T follicular helper cell (primary cell): ENCODE measurements at regions not wholly inside any gene's neighbourhood (a gene's known extent, or its start where the extent isn't known, plus 50 kb on each side); places are given as distances from the start of the nearest gene placed in this dataset.
A peak's percentile ranks its signal among the peaks of the same experiment; 100 is the strongest.

Experiments
- DNase-seq: peaks from one replicate; pipeline ENCODE4 v3.0.0-alpha.2; 2020; ENCODE audit warnings: low read depth

DNA sequence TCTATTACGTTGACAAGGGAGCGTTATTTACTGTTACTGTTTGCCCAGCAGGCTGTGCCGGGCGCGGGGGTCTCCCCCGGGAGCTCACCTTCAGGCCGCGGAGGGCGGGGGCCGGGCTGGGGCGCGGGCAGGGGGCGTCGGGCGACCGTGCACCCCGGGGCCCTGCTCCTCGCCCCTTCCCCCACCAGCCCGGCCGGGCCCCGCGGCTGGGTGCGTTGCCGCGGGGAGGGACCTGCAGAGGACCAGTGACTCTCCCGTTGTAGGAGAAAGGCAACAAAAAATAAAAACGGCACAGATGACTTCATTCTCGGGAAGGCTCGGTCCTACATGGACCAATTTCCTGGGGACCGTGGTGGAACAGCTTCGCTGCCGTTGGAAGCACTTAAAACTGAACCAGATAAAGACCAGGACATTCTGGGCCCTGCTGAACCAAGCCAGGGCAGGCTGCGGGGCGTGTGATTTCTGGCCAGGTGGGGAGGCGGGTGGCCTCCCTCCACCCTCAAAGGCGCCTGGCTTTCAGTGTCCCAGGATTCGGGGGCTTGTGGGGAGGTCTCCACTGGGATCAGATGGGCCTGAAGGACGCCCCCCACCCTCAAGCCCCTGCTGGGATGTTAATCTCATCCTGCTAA is 57.4 kb downstream of the IGLL1 start:
- no peak for DNase-seq

DNA sequence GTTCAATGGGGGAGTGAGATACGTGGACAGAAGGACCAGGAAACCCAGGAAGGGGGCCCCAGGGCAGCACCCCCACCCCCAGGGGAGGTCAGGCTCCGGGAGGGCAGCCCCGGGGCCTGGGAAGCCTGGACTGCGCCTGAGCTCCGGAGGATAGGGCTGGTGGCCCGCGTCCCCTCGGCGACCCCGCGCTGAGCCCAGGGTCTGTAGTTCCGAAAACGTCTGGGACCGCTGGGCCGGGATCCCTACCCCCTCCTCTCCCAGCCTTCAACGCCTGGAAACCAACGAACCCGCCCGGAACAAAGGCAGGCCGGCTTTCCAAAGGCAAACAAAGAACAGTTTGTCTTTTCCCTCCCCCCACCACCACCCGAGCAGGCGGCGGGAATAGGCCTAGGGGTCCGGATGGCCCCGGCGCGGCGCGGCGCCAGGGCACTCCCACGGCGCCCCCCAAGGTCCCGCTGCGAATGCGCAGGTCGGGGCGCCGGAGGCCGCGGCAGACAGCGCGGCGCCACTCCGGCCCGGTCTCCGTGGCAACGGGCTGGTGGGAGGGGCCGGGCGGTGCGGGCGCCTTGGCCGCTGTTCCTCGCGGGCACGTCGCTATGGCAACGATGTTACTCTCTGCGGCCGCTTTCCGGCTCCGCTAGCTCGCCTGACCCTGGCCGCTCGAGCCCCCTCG is 58.5 kb downstream of the IGLL1 start:
- peak; percentile 19 for DNase-seq

DNA sequence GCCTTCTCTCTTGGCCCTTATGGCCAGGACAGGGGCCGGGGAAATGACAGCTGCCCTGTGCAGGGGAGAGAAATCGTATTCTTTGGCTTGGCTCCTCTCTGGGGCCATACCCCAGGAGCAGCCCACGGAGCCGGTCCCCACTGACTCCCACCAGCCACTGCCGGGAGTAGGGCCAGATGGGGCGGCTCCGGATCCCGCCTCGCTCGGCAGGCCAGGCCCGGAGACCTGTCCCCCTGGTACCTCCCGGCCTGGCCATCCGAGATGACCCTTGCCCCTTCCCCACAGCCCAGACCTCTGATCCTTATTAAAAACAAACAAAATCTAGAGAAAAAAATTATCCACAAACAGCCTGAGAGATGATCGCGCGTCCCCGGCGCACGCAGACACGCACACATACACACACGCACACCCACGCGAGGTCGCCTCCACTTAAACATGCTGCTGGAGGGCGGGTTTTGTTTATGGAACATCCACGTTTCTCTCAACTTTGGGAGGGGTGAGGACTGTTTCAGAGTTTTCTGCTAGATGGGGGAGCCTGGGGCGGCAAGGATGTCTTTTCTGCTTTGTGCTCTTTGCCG is 59.1 kb downstream of the IGLL1 start:
- no peak for DNase-seq

DNA sequence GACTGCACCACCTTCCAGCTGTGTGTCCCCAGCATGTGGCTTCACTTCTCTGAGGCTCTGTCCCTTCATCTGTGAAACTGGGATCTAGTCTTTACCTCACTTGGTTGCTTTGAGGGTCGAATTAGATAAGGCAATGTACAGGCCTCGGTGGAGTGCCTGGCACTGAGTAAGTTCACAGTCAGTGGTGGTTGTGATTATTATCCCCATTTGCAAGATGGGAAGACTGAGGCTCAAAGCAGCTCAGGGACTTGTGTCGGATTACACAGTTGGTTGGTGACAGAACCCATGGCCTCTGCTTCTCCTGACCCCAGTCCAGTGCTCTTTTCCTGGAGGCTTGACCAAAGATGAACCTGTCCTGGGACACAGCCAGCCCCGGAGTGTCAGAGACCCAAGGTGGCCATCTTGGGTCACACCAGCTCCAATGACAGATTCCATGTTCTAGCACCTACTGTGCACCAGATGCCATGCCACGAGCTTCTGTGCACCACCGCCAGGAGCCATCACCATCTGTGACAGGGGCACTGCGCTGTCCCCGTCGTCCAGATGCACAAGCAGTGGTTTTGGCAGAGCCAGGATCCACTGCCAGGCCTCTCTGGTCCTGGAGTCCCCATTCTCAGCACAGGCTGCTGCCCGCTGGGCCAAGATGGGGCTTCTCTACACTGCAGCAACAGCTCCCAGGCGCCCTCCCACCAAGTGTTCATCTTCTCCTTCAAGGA is 60.5 kb downstream of the IGLL1 start:
- DNase-seq = no peak

DNA sequence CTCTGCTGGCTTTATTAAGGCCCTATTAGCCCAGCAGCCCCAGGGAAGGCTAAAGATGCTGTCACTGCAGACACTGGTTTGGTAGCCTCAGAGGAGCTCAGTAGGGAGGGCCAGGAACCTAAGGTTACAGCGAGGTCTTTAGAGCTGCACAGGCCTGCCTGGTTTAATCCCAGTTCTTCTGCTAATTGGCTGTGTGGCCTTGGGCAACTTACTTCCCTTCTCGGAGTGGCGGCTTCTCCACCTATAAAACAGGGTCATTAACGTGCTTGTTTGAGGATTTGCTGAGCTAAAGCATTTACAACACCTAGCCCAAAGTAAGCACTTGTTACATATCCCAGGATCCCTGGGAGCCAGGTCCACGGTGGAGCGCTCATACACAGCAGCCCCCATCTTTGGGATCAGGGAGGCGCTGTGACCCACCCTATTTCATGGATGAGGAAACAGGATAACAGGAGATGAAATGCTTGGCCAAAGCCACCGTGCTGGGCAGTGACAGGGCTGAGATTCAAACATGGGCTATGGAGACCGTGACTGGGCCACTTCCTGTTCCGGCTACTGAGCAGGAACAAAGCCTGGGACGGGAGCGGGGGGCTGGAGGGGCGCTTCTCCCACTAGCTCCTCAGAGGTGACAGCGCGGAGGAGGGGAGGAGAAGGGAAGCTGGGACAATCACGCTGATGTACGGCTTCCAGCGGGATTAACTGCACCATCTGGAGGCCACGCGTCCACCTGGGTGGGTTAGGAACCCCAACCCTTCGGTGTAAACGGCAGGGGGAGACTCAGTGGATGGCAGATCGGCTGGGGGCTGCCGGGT is 61.5 kb downstream of the IGLL1 start:
- DNase-seq = no peak

DNA sequence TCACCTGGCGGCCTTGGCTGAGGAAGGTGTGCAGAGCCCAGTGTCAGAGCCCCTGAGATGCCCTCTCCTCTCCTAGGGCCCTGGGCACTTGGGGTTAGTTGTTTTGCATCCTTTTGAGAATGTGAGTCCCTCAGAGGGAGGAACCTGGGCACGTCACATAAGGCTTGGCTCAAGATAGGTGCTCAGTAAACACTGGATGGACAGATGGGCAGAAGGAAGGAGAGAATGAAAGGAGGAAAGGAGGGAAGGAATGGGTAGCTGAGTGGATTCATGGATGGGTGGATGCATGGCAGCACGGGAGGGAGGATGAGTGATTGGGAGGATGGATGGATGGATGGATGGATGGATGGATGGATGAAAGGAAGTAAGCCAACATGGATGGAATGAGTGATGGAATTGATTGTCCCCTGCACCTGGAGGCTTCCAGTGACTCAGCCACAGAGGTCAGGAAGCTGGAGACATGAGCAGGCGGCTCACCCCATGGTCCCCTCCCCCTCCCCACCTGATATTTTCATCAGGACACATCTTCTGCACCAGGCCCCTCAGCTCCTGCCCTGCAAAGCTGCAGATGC is 62.2 kb downstream of the IGLL1 start:
- DNase-seq = no peak

DNA sequence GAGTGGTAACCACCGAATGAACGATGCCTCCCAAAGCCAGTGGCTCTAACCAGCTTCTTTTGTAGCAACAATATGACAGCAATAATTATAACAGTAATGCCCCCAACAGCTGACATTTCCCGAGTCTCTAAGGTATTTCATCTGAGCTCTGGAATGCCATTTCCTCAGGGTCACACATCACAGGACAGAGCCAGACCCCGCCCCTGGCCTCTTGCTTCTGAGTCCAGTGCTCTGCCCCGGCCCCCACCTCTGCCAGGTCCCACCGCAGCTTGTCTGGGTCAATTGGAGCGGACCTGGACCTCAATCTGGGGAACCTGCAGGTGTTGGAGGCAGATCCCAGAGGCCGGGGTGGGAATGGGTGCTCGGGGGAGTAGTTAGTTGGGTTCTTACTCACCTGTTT is 63.8 kb downstream of the IGLL1 start:
- DNase-seq = no peak

DNA sequence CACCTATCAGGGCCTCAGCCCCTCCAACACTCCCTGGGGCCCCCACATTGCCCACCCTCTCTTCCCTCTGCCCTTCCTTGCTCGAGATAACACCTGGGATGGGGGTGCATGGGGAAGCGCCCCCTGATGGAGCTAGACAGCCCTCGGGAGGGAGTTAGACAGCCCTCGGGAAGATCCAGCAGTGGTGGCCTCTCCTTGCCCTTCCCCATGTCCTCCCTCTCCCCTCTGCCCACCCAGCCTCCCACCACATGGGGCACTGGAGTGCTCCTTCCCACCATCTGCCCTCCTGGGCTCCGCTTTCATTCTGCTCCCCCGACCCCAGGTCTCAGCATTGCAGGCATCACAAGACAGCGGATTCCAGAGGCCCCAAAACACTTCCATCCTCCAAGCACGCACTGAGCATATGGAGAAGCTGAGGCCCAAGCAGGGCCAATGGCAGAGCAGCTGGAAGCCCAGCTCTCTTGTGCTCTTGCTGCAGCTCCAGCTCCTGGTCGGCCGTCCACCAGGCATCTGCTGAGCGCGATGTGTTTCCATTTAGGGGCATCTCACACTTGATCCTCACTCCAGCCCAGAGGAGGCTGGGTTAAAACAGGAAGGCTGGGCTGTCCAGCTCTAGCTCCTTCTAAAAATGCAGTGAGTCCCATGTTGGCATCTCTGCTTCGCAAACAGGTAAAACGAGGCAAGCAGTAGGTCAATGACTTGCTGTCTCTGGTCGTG is 65.6 kb downstream of the IGLL1 start:
- no peak for DNase-seq

DNA sequence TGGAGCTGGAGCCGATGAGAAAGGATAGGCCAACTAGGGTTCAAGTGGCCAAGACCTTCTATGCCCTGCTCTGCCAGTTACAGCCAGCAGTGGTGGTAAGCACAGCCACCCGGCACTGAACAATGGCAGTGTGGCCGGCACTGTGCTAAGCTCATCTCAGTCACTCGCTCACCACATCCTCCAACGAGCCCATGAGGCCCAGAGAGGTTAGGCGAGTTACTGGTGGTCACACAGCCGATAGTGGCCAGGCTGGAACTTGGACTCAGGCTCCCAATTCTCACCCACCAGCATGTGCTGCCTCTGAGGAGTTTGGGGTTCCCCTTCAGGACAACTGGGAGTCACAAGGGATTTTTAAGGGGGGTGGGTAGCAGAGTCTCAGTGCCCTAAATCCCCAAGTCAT is 66.4 kb downstream of the IGLL1 start:
- no peak for DNase-seq

DNA sequence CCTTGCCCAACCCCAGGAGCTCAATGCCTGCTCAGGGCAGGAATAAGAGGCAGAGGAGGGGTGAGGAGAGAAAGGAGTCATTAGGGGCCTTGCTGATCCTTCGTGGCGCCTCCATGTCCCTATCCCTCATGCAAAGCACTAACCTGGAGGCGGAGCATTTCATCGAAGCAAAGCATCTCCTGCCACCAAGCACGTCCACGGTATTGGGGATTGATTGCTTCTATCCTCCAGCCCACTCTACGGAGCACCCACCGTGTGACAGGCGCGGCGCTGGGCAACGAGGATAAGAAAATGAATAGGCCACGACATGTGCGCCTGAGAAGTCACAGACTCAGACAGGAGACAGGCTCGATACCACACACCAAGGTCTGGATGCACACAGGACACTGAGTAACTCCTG is 67.0 kb downstream of the IGLL1 start:
- DNase-seq = no peak

DNA sequence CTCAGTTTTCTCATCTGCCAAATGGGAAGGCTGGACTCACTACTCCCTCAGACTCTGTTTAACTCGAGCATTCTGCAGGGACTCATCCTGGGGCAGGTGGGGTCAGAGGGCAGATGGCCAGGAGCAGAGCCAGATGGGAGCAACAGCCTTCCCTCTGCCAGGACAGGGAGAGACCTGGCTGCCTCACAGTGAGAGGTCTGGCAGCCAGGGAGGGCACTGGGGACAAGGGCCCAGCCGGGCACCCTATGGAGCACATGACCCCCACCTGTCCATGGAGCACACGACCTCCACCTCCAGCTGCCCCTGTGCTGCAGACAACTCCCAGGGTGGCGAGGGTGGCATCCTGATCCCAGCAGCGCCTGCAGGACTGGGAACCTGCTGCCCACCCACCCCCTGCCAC is 67.4 kb downstream of the IGLL1 start:
- no peak for DNase-seq

DNA sequence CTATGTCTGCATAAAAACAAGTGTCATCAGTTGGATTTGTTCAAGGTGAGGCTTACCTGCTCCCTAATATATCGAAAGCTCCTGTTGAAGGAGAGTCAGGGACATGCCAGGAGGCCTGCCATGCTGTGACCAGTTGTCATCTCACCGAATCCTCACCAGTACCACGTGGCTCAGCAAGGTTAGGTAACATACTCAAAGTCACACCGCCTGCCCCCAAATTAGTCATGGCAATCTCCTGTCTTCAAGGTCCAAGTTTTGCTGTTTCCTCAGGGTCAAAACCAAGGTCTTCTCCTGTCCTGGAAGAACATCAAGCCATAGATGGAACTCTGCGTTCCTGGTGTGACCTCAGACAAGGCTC is 67.8 kb downstream of the IGLL1 start:
- DNase-seq = no peak

DNA sequence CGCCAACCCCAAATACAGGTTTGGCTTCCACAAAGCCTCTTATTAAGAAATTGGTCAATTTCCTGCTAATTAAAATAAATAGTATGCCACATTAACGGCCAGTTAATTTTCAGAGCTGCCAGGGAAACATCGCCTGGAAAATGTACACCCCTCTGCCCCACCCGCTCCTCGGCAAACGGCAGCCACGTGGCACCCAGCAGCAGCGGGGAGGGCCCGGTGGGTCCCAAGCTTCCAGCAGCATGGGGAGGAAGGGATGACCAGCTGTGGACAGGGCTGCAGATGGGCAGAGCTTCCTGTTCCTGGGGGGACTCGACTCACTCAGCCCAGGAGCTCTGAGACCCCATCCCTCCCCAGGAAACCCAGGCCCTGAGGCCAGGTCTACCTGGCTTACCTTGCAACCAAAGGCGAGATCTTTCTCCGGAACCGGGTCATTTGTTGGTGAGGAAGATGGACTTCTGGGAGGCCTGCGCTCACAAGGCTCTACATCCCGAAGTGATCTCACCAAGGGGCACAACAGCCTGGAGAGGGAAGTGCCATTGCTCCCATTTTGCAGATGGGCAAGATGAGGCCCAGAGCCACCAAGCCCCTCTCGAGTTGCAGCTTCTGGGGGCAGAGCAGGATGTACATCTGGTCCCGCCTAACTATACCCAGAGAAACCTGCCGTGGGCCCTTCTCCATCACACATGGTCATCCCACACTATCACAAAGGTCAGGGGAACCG is 68.3 kb downstream of the IGLL1 start:
- DNase-seq = no peak

DNA sequence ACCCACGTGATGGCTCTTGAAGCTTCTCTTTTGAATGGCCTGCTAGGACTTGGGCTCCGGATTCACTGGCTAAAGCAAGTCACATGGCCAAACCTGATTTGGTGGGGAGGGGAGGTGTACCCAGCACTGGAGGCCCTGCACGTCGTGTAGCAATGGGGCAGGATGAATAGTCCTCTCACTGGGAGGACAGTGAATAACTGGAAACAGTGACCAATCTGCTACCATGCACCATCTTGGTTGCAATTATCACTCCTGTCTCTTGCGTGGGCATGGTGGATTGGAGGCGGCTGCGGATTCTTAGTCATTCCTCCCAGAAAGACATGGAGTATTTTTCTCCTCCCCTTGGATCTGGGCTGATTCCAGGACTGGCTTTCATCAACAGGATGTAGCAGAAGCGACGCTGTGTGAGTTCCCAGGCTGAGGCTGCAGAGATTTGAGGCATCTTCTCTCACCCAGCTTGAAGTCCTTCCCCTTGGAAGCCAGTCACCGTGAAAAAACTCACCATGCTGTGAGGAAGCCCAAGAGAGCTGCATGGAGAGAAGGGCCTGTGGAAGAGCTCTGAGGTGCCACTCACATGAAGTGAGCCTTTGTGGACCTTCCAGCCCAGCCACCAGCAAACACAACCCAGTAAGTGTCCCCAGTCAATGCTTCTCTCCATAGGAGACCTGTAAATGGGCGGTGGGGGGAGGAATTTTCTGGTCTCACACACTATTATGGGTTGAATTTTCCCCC is 70.4 kb downstream of the IGLL1 start:
- DNase-seq = no peak

DNA sequence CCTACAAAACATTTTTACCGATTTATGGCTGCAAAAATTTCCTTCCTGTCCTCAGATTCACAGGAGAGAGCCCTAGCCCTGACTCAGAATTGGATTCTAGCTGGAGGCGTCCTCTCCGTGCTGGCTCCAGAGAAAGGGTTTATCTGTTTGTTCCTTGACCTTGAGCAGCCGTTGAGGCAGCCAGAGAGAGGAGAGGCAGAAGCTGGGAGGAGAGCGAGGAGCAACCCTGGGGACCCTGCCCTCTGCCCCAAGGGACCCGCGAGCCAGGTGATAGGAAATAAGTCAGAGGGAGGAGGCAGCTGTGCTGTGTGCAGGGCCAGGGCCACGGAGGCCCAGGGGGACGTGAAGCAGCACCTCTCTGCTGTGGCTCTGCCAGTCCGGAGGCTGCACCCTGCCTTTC is 75.6 kb downstream of the IGLL1 start:
- DNase-seq = no peak

DNA sequence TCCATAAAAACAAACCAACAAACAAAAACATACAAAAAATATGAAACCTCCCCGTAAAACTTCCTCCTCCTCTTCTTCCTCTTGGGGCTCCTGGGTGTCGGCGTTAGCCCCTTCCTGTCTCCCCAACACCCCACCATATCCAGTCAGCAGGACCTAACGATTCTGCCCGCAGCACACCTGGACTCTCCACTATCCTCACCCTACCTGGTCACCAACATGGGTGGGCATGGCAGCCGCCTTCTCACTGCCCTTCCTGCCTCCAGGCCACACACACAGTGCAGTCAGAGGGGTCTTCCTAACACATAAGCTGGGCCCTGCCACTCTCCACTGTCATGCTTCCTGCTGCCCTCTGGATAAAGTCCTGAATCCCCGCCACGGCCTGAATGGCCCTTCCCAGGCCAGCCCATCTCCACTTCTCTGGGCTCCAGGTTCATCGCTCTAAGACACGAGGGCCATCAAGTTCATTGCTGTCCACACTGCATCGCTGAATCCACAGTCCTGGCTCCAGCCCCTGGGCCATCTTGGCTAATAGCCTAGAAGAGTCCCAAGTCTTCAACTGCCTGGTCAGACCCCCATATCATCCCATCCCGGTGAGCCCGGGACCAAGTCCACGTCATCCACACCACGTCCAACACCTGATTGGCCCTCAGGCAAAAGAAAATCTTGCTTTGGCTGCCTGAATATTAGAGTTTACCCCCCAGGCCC is 76.2 kb downstream of the IGLL1 start:
- DNase-seq = no peak

DNA sequence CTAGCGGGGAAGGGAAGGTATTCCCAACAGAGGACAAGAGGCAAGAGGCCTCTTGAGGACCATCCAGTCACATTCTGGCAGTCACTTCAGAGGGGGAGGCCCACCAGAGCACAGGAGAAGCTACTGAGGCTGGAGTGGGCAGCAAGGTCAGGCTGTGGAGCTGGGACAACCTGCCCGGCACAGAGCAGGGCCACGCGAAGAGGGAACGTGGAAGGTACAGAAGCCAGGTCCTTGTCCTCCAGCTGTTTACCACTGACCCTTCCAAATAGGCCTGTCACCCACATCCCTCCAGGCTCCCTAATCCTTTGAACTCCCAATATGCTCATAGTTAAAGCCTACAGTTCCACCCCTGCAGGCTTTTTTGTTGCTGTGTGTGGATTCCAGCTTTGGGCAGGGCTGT is 76.9 kb downstream of the IGLL1 start:
- DNase-seq = no peak

DNA sequence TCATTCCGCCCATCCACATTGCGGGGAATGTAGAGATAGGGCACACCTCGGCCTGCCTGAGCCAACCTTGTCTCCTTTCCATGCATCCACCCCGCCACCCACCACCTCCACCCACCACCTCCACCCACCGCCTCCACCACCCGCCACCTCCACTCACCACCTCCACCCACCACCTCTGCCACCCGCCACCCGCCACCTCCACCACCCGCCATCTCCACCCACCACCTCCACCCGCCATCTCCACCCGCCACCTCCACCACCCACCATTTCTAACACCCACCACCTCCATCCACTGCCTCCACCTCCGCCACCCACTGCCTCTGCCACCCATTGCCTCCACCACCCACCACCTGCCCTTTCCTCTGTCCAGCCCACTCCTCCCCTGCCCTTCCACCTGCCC is 78.4 kb downstream of the IGLL1 start:
- DNase-seq = no peak

DNA sequence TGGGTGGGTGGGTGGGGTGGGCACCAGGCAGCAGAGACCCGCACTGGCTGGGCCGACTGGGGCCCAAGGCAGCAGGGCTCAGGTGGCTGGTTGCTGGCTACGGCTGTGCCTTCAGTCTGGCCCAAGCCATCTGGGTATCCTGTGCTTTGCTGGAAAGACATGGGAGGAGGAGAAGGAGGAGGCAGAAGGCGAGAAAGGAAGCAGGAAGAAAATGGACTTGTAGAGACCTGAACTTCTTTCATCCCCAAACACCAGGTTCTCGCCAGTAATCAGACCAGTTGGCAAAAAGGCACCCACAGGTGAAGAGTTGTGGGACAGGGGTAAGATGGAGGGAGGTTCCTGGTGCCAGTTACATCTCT is 78.8 kb downstream of the IGLL1 start:
- no peak for DNase-seq
